OCI-LY1 (cell line): ENCODE measurements at regions not wholly inside any gene's neighbourhood (a gene's known extent, or its start where the extent isn't known, plus 50 kb on each side); places are given as distances from the start of the nearest gene placed in this dataset.

Experiments used
- H2AFZ ChIP-seq: fragments of 200-600 bp; sonication (generic), shearing (Covaris generic); 2 replicates; pipeline ENCODE4 v1.6.0; 2014; ENCODE audit warnings: antibody characterized with exemption, mild to moderate bottlenecking, low read length
- H3F3A ChIP-seq: fragments of 200-600 bp; sonication (generic), shearing (Covaris generic); 2 replicates; pipeline ENCODE4 v1.6.0; 2014; ENCODE audit warnings: mild to moderate bottlenecking, antibody characterized with exemption, low read length, moderate library complexity; ENCODE audit not compliant: insufficient read depth
- H3K27ac ChIP-seq: fragments of 200-600 bp; sonication (generic); 2 replicates; pipeline ENCODE4 v1.5.1; 2014; ENCODE audit warnings: low read length, mixed run types, mild to moderate bottlenecking, low read depth; ENCODE audit not compliant: poor library complexity, severe bottlenecking
- H3K27me3 ChIP-seq: fragments of 200-600 bp; sonication (generic); 2 replicates; pipeline ENCODE4 v1.6.0; 2014; ENCODE audit warnings: antibody characterized with exemption, mild to moderate bottlenecking, low read length, moderate library complexity; ENCODE audit not compliant: insufficient read depth
- H3K36me3 ChIP-seq: fragments of 200-600 bp; sonication (generic); 2 replicates; pipeline ENCODE4 v1.6.1; 2014; ENCODE audit warnings: mild to moderate bottlenecking, antibody characterized with exemption, low read length, moderate library complexity, mixed read lengths; ENCODE audit not compliant: insufficient read depth
- H3K4me1 ChIP-seq: fragments of 200-600 bp; sonication (generic); 2 replicates; pipeline ENCODE4 v1.5.1; 2014; ENCODE audit warnings: mild to moderate bottlenecking, low read length, moderate library complexity; ENCODE audit not compliant: insufficient read depth, severe bottlenecking
- H3K4me2 ChIP-seq: fragments of 200-600 bp; sonication (generic), shearing (Covaris generic); 2 replicates; pipeline ENCODE4 v1.6.1; 2014; ENCODE audit warnings: low read length
- H3K4me3 ChIP-seq: fragments of 200-600 bp; sonication (generic); 2 replicates; pipeline ENCODE4 v1.5.1; 2014; ENCODE audit warnings: low read length, low read depth, mild to moderate bottlenecking, mixed read lengths; ENCODE audit not compliant: poor library complexity, severe bottlenecking
- H3K79me2 ChIP-seq: fragments of 200-600 bp; shearing (Covaris generic); 2 replicates; pipeline ENCODE4 v1.6.1; 2016; ENCODE audit warnings: mixed run types, low read length, mixed read lengths; ENCODE audit not compliant: insufficient read depth
- H3K9ac ChIP-seq: fragments of 200-600 bp; sonication (generic), shearing (Covaris generic); 2 replicates; pipeline ENCODE4 v1.6.1; 2014; ENCODE audit warnings: mild to moderate bottlenecking, low read length, mixed read lengths
- H3K9me2 ChIP-seq: fragments of 200-600 bp; sonication (generic), shearing (Covaris generic); 2 replicates; pipeline ENCODE4 v1.6.1; 2014; ENCODE audit warnings: low read depth, mild to moderate bottlenecking, low read length, mixed read lengths
- H3K9me3 ChIP-seq: fragments of 200-600 bp; shearing (Covaris generic); 2 replicates; pipeline ENCODE4 v1.6.1; 2014; ENCODE audit warnings: low read length, mixed read lengths
- H4K20me1 ChIP-seq: fragments of 200-600 bp; sonication (generic), shearing (Covaris generic); 2 replicates; pipeline ENCODE4 v1.6.0; 2016; ENCODE audit warnings: mild to moderate bottlenecking, low read length; ENCODE audit not compliant: insufficient read depth
- CTCF ChIP-seq: fragments of 200-600 bp; sonication (generic), shearing (Covaris generic); IDR thresholded peaks from 2 replicates; pipeline ENCODE4 v1.5.1; 2017; ENCODE audit warnings: mild to moderate bottlenecking, antibody characterized with exemption, low read length, moderate library complexity, mixed read lengths
- EZH2 ChIP-seq: fragments of 200-600 bp; sonication (generic), shearing (Covaris generic); IDR thresholded peaks from 2 replicates; pipeline ENCODE4 v1.8.0; 2017; ENCODE audit warnings: borderline replicate concordance, mixed run types, mild to moderate bottlenecking, antibody characterized with exemption, low read length, moderate library complexity, mixed read lengths

GRCh38 chr7:12107841-12108254, 103.2 kb upstream of the TMEM106B start:
- Histone ChIP-seq H3K79me2 (no peaks in the 10 kb centered on the region), H3K4me3 (no peak overlapping the region), H3K9me2 (no peaks in the 10 kb centered on the region), H2AFZ (no peak overlapping the region), H3F3A (no peaks in the 10 kb centered on the region), H3K4me1 (no peaks in the 10 kb centered on the region), H3K36me3 (no peaks in the 10 kb centered on the region), H3K27me3 (no peaks in the 10 kb centered on the region), H3K4me2 (no peak overlapping the region), H3K27ac (no peak overlapping the region), H3K9ac (no peak overlapping the region), H3K9me3 (no peaks in the 10 kb centered on the region), H4K20me1 (no peaks in the 10 kb centered on the region)
- no peak for TF ChIP-seq EZH2
- no peak for TF ChIP-seq CTCF

- Histone ChIP-seq H3K27ac (no peak overlapping the region), H3K36me3 (no peaks in the 10 kb centered on the region), H3K9me2 (no peaks in the 10 kb centered on the region), H3K4me3 (no peak overlapping the region), H4K20me1 (no peaks in the 10 kb centered on the region), H3K27me3 (no peaks in the 10 kb centered on the region), H3K9me3 (no peaks in the 10 kb centered on the region), H2AFZ (no peak overlapping the region), H3K9ac (no peak overlapping the region), H3K4me2 (no peak overlapping the region), H3K4me1 (no peaks in the 10 kb centered on the region), H3F3A (no peaks in the 10 kb centered on the region), H3K79me2 (no peaks in the 10 kb centered on the region)
- TF ChIP-seq EZH2 (no peak), CTCF (no peak)
These were observed 100.7 kb upstream of the TMEM106B start for GRCh38 chr7:12110425-12110824.

- H2AFZ ChIP-seq: no peak overlapping the region
- H3K79me2 ChIP-seq: no peaks in the 10 kb centered on the region
- no peak overlapping the region for H3K27ac ChIP-seq
- no peaks in the 10 kb centered on the region for H3K4me1 ChIP-seq
- H4K20me1 ChIP-seq: no peaks in the 10 kb centered on the region
- H3K36me3 ChIP-seq: no peaks in the 10 kb centered on the region
- H3K9ac ChIP-seq: no peak overlapping the region
- TF ChIP-seq CTCF (no peak), EZH2 (no peak)
- H3F3A ChIP-seq: no peaks in the 10 kb centered on the region
- no peak overlapping the region for H3K4me2 ChIP-seq
- no peaks in the 10 kb centered on the region for H3K27me3 ChIP-seq
- no peaks in the 10 kb centered on the region for H3K9me3 ChIP-seq
- H3K9me2 ChIP-seq: no peaks in the 10 kb centered on the region
- no peak overlapping the region for H3K4me3 ChIP-seq
These were observed 99.4 kb upstream of the TMEM106B start for GRCh38 chr7:12111422-12112405.
